Endodermal cell (in vitro differentiated cells): ENCODE measurements at regions not wholly inside any gene's neighbourhood (a gene's known extent, or its start where the extent isn't known, plus 50 kb on each side); places are given as distances from the start of the nearest gene placed in this dataset.
A peak's percentile ranks its signal among the peaks of the same experiment; 100 is the strongest.

ENCODE experiments used
- DNase-seq: peaks from one replicate; pipeline ENCODE4 v3.0.0-alpha.2; 2017
- H3K27ac ChIP-seq: 2 replicates; pipeline ENCODE4 v1.5.1; 2013; ENCODE audit warnings: mild to moderate bottlenecking, low read depth, low read length, moderate library complexity
- H3K27me3 ChIP-seq: 2 replicates; pipeline ENCODE4 v1.6.1; 2013; ENCODE audit warnings: mild to moderate bottlenecking, low read length, moderate library complexity; ENCODE audit not compliant: insufficient read depth, control insufficient read depth, poor library complexity, severe bottlenecking
- H3K36me3 ChIP-seq: 2 replicates; pipeline ENCODE4 v1.7.0; 2013; ENCODE audit warnings: mild to moderate bottlenecking, low read length, moderate library complexity; ENCODE audit not compliant: control insufficient read depth, insufficient read depth
- H3K4me1 ChIP-seq: one replicate; pipeline ENCODE4 v1.7.0; 2013; ENCODE audit warnings: low read length; ENCODE audit not compliant: control insufficient read depth, insufficient read depth
- H3K4me3 ChIP-seq: 2 replicates; pipeline ENCODE4 v1.5.1; 2013; ENCODE audit warnings: mild to moderate bottlenecking, low read length, moderate library complexity
- H3K9ac ChIP-seq: 2 replicates; pipeline ENCODE4 v1.6.1; 2013; ENCODE audit warnings: mild to moderate bottlenecking, low read length, moderate library complexity; ENCODE audit not compliant: poor library complexity, severe bottlenecking; ENCODE audit errors: extremely low read depth
- H3K9me3 ChIP-seq: 2 replicates; pipeline ENCODE4 v1.6.1; 2013; ENCODE audit warnings: mild to moderate bottlenecking, low read length, moderate library complexity; ENCODE audit not compliant: control insufficient read depth
- H3K27ac Mint-ChIP-seq: 2 replicates; pipeline ENCODE4 v1.8.0; 2020; ENCODE audit warnings: mixed read lengths
- H3K27me3 Mint-ChIP-seq: 2 replicates; pipeline ENCODE4 v1.8.0; 2021; ENCODE audit warnings: mild to moderate bottlenecking, mixed read lengths; ENCODE audit not compliant: insufficient read depth
- H3K36me3 Mint-ChIP-seq: 2 replicates; pipeline ENCODE4 v1.8.0; 2020; ENCODE audit warnings: low read depth, mixed read lengths
- H3K4me1 Mint-ChIP-seq: 2 replicates; pipeline ENCODE4 v1.8.0; 2020; ENCODE audit warnings: mixed read lengths
- H3K4me3 Mint-ChIP-seq: 2 replicates; pipeline ENCODE4 v1.8.0; 2020; ENCODE audit warnings: mild to moderate bottlenecking, moderate library complexity, mixed read lengths
- H3K9me3 Mint-ChIP-seq: 2 replicates; pipeline ENCODE4 v1.8.0; 2020; ENCODE audit warnings: mild to moderate bottlenecking, mixed read lengths
- WGBS, 2 experiments: methylation state at CpG; one replicate each; pipeline versions ENCODE4 v1.1.5 to v1.1.7; 2013; ENCODE audit warnings: missing lambda C conversion rate in 2 of 2, mixed read lengths in 1 of 2; ENCODE audit not compliant: insufficient coverage in 1 of 2, insufficient read length in 1 of 2; 5-methylcytosine and 5-hydroxymethylcytosine counted together
- TF ChIP-seq, protein P1 (sequence below): fragments of 200-600 bp; sonication (generic); conservative IDR thresholded peaks from 2 replicates; pipeline ENCODE4 v1.5.0; 2021; ENCODE audit warnings: antibody characterized with exemption, mild to moderate bottlenecking

GRCh38 chr1:68313735-68314134 lies 81.4 kb upstream of the WLS start:
- no peak overlapping the region for H3K4me3 Mint-ChIP-seq
- H3K9ac ChIP-seq = no peak overlapping the region
- H3K9me3 Mint-ChIP-seq = no peaks in the 10 kb centered on the region
- H3K9me3 ChIP-seq = no peaks in the 10 kb centered on the region
- peak overlapping the region; percentile 81 for H3K27ac ChIP-seq
- DNase-seq = no peak
- no peaks in the 10 kb centered on the region for H3K27me3 ChIP-seq
- H3K36me3 Mint-ChIP-seq = no peaks in the 10 kb centered on the region
- TF ChIP-seq, protein P1, sequence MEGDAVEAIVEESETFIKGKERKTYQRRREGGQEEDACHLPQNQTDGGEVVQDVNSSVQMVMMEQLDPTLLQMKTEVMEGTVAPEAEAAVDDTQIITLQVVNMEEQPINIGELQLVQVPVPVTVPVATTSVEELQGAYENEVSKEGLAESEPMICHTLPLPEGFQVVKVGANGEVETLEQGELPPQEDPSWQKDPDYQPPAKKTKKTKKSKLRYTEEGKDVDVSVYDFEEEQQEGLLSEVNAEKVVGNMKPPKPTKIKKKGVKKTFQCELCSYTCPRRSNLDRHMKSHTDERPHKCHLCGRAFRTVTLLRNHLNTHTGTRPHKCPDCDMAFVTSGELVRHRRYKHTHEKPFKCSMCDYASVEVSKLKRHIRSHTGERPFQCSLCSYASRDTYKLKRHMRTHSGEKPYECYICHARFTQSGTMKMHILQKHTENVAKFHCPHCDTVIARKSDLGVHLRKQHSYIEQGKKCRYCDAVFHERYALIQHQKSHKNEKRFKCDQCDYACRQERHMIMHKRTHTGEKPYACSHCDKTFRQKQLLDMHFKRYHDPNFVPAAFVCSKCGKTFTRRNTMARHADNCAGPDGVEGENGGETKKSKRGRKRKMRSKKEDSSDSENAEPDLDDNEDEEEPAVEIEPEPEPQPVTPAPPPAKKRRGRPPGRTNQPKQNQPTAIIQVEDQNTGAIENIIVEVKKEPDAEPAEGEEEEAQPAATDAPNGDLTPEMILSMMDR = no peak
- H3K27me3 Mint-ChIP-seq = peaks cover 50% of the 10 kb centered on the region
- H3K4me1 ChIP-seq = peaks cover 5% of the 10 kb centered on the region
- WGBS, 2 experiments = 63% methylated on average over 2 of the region's 4 CpGs; no CpG with 5 or more reads in 1 of the 2 experiments
- no peak overlapping the region for H3K27ac Mint-ChIP-seq
- H3K4me1 Mint-ChIP-seq = peaks cover 11% of the 10 kb centered on the region
- H3K4me3 ChIP-seq = no peak overlapping the region
- H3K36me3 ChIP-seq = no peaks in the 10 kb centered on the region

DNA sequence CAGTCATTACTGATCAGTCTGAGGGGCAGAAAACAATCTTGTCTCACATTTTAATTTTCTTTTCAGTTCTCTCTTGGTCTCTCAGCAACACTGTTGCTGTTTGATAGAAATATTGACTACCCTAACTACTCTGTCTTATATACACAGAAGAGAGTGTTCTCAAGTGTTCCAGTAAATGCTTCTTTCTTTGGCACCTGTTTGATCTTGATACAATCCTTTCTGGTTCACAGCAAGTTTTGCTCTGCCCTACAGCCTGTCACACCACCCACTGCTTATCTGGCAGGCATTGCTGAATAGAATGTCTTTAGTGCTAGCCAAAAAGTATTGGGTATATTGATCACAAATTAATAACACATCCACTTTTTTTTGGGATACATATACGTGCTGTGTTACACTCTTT lies 75.7 kb upstream of the WLS start:
- H3K27ac ChIP-seq = no peak overlapping the region

DNA sequence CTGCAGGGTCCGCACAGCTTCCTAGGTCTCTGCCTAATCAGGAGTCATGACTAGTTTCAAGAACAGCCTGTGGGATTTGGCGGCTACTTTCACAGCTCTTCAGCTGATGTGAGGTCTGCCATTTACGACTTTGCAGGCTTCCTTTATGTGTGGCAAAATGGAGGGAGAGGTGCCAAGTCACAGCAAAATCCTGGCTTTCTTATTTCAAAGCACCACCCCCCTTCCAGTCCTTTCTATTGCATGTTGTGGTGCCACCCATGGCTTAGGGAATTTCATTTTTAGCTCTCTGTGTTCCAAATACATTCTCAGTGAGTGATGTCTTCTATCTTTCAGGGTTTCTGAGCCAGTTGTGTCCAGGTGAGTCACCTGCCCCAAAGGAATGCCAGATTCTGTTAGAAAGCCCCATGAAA lies 75.1 kb upstream of the WLS start:
- no peaks in the 10 kb centered on the region for H3K9me3 ChIP-seq
- H3K36me3 Mint-ChIP-seq = no peaks in the 10 kb centered on the region
- no peak overlapping the region for H3K4me3 Mint-ChIP-seq
- TF ChIP-seq, protein P1 = no peak
- H3K4me3 ChIP-seq = no peak overlapping the region
- H3K9ac ChIP-seq = no peak overlapping the region
- 70% methylated on average over 3 of the region's 3 CpGs; no CpG with 5 or more reads in 1 of the 2 experiments for WGBS, 2 experiments
- H3K27me3 Mint-ChIP-seq = peaks cover 54% of the 10 kb centered on the region
- no peaks in the 10 kb centered on the region for H3K27me3 ChIP-seq
- peak; percentile 79 for DNase-seq
- no peaks in the 10 kb centered on the region for H3K36me3 ChIP-seq
- no peaks in the 10 kb centered on the region for H3K9me3 Mint-ChIP-seq
- no peak overlapping the region for H3K27ac ChIP-seq
- peaks cover 6% of the 10 kb centered on the region for H3K4me1 ChIP-seq
- peaks cover 9% of the 10 kb centered on the region for H3K4me1 Mint-ChIP-seq
- no peak overlapping the region for H3K27ac Mint-ChIP-seq

More for the DNA sequence above, 75.7 kb upstream of the WLS start:
- H3K27me3 ChIP-seq = no peaks in the 10 kb centered on the region
- H3K9me3 ChIP-seq = no peaks in the 10 kb centered on the region
- H3K4me3 ChIP-seq = no peak overlapping the region
- no peaks in the 10 kb centered on the region for H3K9me3 Mint-ChIP-seq
- no peaks in the 10 kb centered on the region for H3K36me3 Mint-ChIP-seq
- DNase-seq = no peak
- peaks cover 9% of the 10 kb centered on the region for H3K4me1 Mint-ChIP-seq
- TF ChIP-seq, protein P1 = no peak
- H3K36me3 ChIP-seq = no peaks in the 10 kb centered on the region
- peaks cover 57% of the 10 kb centered on the region for H3K27me3 Mint-ChIP-seq
- no peak overlapping the region for H3K27ac Mint-ChIP-seq
- WGBS, 2 experiments = 67 to 79% methylated on average over 1 of the region's 1 CpG
- no peak overlapping the region for H3K4me3 Mint-ChIP-seq
- H3K4me1 ChIP-seq = peaks cover 6% of the 10 kb centered on the region
- no peak overlapping the region for H3K9ac ChIP-seq
